Inferior parietal cortex (tissue), 1 donor: ENCODE measurements at regions not wholly inside any gene's neighbourhood (a gene's known extent, or its start where the extent isn't known, plus 50 kb on each side); places are given as distances from the start of the nearest gene placed in this dataset.
"Not testable (repeated sequence)": the region's sequence is repeated elsewhere in the genome, so short reads cannot be mapped to it uniquely, and the experiment has no call there.

ENCODE experiments used
- DNase-seq: peaks from one replicate; pipeline ENCODE4 v3.0.0-alpha.2; 2016; ENCODE audit errors: extremely low spot score

- not testable (repeated sequence) for DNase-seq
These were observed 186.8 kb upstream of the EOLA2 start for GRCh38 chrX:150125045-150125444.

GRCh38 chrX:150127216-150127615 is 188.9 kb upstream of the EOLA2 start:
- DNase-seq: no peak

DNA sequence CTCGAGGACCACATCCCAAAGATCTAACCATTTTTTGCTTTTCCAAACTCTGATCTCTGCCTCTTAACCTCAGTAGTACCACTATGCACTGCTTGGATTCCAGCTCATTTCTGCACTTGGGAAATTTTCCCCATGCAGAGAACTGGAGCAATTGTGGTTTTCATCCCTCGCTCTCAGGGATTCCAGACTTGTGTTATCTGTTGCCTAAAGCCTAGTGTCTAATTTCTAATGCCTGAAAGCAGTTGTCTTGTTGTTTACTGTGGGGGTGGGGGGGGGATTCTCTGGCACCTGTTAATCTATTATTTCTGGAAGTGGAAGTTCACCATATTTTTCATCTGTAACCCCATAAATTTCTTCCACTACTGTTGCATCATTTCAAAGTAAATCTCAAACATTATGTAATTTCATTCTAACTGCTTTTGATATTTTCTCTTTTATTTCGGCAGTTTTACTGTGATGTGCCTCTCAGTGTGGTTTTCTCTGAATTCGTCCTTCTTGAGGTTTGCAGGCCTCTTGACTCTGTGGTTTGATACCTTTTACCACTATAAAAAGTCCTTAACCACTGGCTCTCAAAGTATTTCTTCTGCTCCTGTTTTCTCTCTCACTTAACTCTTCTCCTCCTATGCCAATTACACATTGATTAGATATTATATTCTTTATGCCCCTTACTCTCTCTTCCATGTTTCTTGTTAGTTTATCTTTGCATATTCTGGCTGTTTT is 205.6 kb upstream of the EOLA2 start:
- no peak for DNase-seq

GRCh38 chrX:150146271-150146896 is 208.1 kb upstream of the EOLA2 start:
- DNase-seq: no peak

- no peak for DNase-seq
These were observed 210.7 kb upstream of the EOLA2 start for GRCh38 chrX:150148749-150149672.

DNA sequence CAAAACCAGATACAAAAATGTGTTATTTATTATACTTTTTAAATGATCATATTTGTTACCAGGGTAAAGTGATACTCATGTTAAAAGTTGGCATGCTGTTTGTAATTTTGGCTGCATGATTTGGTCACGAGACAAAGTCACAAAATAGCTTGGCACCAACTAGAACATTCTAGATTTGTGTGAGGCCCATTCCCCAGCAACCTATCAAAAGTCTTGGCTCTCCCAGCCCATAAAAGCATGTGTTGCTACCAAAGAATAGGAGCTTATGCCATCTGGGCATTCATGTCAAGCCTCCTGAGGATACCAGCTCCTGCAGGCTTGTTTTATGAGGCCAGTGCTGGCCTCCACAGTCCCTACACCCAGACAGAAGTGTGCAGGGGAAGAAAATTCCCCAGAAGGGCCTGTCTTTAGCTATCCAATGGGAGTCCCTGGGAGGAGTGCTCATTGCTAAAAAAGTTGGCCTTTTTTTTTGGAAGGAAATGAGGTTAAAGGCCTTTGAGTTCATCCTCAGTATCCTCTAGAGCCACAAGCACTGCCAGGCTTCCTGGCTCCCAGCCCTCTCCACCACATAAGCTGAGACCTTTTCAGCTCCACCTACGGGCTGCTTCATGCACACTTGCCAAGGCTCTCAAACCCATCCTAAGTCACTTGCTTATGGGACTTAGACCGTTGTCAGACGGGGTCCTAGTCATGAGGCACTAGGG is 211.9 kb upstream of the EOLA2 start:
- no peak for DNase-seq

DNA sequence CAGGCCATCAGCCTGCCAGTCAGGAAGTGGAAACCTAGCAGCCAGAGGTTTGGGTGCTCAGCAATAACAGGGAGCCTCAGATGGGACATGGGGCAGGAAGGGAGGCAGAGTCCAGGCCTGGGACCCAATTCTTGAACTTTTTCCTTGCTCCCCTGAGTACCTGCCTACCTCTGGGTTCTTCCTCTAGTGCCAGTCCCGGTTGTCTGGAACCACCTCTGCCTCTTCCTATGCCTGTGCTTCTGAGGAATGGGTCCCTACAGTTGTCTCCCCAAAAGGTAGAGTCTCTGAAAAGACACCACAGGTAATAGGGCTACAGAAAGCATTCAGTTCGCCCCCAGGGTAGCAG is 212.4 kb upstream of the MAMLD1 start:
- DNase-seq: no peak

DNA sequence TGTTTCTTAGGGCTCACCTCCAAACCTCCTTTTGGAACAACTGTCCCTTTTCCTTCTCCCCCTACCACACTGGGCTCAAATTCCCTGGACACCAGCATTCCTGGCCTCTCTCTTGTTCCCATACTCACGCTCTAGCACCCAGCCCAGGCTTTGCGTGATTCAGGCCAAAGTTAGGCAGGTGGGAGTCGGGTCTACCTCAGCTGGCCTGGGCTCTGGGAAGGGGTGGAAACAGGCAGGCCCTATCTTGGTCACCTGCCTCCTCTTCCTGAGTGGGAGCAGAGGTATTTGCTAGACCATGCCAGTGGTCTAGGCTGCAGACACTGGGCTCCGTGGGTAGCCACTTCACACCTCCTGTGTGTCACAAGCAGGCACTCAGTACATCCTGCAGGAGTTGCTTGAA is 211.1 kb upstream of the MAMLD1 start:
- DNase-seq: no peak

DNA sequence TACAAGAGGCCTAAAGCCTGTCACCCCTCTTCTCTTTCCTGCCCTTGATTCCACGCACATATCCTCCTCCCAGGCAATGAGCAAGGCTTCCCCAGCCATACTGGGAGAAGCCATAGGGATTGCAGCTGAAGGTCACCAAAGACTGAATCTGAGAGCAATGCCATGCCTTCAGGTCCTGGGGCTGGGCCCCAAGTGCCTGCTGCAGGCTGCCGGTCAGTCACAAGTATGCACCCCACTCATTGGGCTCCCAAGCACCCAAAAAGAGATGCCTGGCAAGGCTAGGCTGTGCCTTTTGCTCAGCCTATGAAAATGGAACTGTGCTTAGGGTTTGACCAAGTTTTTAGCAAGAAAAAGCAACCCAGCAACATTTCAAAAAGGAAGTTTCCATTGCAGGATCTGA is 210.6 kb upstream of the MAMLD1 start:
- DNase-seq: no peak

DNA sequence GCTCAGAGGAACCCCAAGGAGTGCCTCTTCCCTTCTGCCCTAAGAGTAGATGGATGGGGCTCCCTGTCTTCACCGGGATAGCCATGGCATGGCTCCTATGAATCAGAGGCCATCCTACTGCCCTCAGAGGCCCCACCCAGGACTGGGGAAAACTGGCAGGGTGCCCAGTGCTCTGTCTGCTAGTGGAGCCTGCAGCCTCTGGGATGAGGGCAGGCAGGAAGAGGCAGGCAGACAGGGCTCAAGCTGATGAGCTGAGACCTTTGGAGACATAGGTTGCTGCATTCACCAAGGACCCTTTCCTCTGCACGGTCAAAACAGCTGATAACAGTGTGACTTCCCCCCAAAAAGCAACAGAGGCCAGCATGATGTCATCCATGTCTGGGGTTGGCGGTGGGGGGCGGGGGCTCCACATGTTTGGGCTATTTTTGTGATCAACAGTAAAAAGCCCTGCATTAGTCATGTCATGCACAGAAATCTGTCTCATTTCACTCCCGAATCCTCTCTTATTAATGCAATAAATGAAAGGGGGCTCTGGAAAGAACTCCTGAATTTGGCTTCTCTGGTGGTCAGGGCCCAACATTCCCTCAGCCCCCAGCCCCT is 207.6 kb upstream of the MAMLD1 start:
- no peak for DNase-seq

GRCh38 chrX:150156615-150157014 is 206.5 kb upstream of the MAMLD1 start:
- DNase-seq: no peak

DNA sequence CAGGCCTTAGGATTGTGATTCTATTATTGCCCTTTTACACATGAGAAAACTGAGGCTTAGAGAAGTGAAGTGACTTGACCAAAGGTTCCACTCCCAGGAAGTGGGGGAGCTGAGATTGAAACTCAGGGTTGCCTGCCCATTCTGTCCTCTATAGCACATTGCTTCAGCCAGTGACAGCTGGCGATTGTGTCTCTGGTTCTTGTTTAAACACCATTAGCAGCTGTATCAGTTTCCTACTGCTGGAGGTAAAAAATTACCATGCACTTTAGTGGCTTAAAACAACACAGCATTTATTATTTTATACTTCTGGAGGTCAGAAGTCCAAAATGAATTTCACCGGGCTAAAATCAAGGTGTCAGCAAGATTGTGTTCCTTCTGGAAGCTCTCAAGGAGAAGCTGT is 205.8 kb upstream of the MAMLD1 start:
- DNase-seq: no peak

DNA sequence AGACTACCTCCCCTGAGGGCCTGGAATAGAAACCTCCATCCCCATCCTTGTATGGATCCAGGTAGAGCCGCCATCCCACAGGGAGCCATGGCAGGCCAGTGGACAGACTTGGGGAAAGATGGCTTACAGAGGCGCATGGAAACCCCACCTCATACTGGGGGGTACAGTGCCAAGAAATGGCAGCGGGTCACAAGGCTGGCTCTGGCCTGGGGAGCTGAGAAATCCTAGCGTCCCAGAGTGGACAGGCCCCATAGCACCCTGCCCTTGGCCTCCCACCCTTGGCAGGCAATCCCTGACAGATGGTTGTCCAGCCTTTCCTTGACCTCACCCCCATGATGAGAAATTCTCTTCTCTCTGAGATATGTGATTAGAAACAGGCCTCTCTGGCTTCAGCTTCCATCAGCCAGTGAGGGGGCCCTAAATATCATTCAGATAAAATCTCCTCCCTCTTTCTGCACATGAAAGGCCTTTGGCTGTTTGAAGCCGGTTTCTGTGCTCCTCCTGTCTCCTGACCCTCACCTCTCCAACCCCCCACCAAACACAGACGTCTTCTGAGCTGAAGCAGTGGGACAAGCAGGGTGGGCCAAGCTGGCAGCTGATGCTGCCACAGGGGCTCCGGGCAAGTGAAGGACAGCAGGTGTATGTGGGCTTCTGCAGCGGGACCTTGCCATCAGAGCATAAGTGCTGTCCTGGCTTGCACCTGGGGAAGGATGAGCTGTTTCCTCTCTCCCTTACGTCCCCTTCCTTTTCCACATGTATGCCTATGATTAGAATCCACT is 204.4 kb upstream of the MAMLD1 start:
- no peak for DNase-seq

- no peak for DNase-seq
These were observed 203.6 kb upstream of the MAMLD1 start for GRCh38 chrX:150159537-150159936.

- DNase-seq: no peak
These were observed 202.5 kb upstream of the MAMLD1 start for GRCh38 chrX:150160656-150161055.

DNA sequence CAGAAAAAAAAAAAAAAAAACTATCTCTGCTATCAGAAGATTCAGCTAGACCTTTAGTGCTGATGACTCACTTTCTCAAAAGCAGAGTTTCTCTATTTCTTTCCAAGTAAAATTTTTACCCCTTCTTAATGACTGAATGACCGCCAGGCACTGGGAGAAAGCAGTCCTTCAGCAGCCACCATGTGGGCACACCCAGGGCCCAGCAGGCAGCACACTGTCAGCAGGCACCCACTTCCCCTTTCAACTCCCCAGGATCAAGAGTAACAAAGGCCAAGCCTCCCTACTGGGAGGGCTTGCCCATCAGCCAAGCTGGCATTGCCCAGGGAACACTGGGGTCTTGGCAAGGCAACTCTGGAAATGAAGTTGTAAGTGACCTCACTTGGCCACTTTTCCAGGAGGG is 201.9 kb upstream of the MAMLD1 start:
- DNase-seq: no peak

DNA sequence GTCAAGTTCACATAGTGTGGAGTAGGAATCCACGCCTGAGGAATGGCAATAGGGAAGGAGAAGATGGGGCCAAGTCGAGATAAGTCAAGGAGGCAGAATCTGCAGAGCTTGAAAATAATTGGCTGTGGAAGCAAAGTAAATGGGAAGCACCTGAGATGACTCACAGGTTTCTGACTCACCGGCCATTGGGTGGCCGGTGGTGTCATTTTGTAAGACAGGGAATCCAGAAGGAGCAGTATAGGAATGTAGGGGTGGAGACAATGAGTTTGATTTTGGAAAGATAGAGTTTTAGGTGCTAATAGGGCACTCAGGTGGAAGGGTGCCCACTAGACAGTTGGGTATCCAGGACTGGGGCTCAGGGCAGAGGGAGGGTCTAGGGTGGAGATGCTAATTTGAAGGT is 201.0 kb upstream of the MAMLD1 start:
- DNase-seq: no peak

DNA sequence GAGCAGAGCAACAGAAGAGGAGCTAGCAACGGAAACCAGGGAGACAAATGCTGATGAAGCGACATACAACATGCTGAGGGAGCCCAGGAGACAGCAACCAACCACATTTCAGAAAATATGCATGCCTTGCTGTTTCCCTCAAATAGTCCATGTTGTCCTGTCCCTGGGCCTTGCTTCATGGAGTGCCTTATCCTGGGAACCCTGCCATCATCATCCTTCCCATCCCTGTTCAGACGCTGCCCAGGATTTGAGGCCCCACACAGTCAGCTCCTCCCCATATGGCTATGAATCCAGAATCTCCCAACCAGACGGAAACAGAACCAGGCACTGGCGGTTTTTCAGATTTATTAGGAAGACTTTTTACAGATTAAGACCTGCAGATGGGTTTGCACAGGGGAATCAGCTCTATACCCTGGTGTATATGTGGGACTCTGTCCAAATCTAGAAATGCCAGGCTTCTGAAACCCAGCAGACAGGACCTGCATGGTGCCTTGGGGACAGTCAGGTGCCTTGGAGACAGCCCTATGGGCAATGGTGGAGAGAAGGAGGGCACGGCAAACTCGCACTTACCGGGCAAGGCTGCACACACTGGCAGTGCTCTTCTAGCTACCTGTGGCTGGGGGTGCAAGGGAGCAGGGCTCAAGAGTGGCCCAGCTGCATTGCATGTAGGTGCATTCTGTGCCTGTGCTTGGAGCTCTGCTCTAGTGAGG is 199.7 kb upstream of the MAMLD1 start:
- no peak for DNase-seq

DNA sequence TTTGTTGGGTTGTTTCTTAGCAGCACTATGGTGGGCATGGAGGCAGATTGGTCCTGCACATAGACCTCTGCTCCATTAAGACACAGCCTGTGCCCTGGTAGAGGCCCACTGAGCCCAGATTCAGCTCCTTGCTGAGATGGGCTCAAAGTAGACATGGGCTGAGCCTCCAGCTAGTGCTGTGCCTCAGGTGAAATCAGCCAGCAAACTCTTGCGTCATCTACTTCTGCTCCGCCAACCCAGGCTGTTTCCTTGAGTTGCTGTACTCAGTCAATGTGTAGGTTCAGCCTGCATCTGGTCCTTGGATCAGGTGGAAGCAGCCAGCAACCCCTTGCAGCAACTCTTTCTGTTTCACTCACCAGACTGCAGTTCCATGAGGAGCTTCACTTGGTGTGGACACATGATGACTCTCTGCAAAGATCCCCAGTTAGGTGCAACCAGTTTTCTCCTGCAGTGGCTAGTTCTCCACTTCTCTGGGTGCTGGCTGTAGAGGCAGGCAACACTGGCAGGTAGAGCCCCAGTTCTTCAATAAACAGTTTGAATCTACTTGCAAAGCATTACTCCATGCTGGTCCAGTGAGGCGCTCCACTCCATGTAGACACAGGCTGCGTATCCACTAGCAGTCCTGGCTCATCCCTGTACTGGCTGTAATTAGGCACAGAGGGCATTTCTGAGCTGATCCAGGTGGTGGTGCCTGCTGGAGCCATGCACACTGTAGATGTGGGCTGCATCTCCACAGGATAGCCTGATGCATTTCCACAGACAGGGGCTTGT is 199.0 kb upstream of the MAMLD1 start:
- no peak for DNase-seq
